Heart right ventricle (tissue), 16 donors: ENCODE measurements at regions not wholly inside any gene's neighbourhood (a gene's known extent, or its start where the extent isn't known, plus 50 kb on each side); places are given as distances from the start of the nearest gene placed in this dataset.

Source experiments
- ATAC-seq, 8 donors: fragments of 200-7000 bp; cut with Tn5 transposase; one replicate each; pipeline ENCODE4 v1.9.1; 2020; ENCODE audit warnings: mild to moderate bottlenecking in 8 of 8, moderate library complexity in 8 of 8, moderate number of reproducible peaks in 1 of 8
- DNase-seq, 2 donors: peaks; one replicate each; pipeline ENCODE4 v3.0.0-alpha.2; 2020
- H3K27ac ChIP-seq, 10 donors: fragments of 200-600 bp; sonication (generic) in 2 of 10; one replicate each; pipeline versions ENCODE4 v1.5.0 to v1.8.0; 2020 to 2022; ENCODE audit warnings: mild to moderate bottlenecking in 3 of 10
- H3K27me3 ChIP-seq, 7 donors: fragments of 200-600 bp; one replicate each; pipeline ENCODE4 v1.8.0; 2021 to 2022; ENCODE audit warnings: mild to moderate bottlenecking in 2 of 7
- H3K36me3 ChIP-seq, 9 donors: fragments of 200-600 bp; sonication (generic) in 1 of 9; one replicate each; pipeline versions ENCODE4 v1.5.0 to v1.8.0; 2020 to 2022; ENCODE audit warnings: mild to moderate bottlenecking in 2 of 9
- H3K4me1 ChIP-seq, 9 donors: fragments of 200-600 bp; sonication (generic) in 1 of 9; one replicate each; pipeline versions ENCODE4 v1.5.0 to v1.8.0; 2020 to 2022; ENCODE audit warnings: mild to moderate bottlenecking in 4 of 9
- H3K4me3 ChIP-seq, 10 donors: fragments of 200-600 bp; sonication (generic) in 2 of 10; one replicate each; pipeline versions ENCODE4 v1.5.0 to v1.8.0; 2020 to 2022; ENCODE audit warnings: mild to moderate bottlenecking in 7 of 10, moderate library complexity in 2 of 10
- H3K9me3 ChIP-seq, 11 donors: fragments of 200-600 bp in 10 of 11; sonication (generic) in 2 of 11; one replicate each; pipeline versions ENCODE4 v1.5.0 to v1.8.0; 2013 to 2022; ENCODE audit warnings: mild to moderate bottlenecking in 2 of 11, control low read depth in 1 of 11, moderate library complexity in 1 of 11
- CTCF ChIP-seq, 9 donors: fragments of 200-600 bp; sonication (generic) in 2 of 9; IDR thresholded peaks; one replicate each; pipeline versions ENCODE4 v1.5.0 to v1.8.0; 2021 to 2022; ENCODE audit warnings: antibody characterized with exemption in 9 of 9, mild to moderate bottlenecking in 5 of 9, moderate library complexity in 1 of 9
- WGBS, 2 donors: extraction: QIAGEN DNeasy Blood & Tissue Kit; methylation state at CpG; one replicate each; pipeline ENCODE4 v1.1.7; 2013; ENCODE audit warnings: inconsistent platforms in 1 of 2; 5-methylcytosine and 5-hydroxymethylcytosine counted together
- intact Hi-C, 10 donors: fragments of 100-400 bp; cut with DNase I; formaldehyde crosslinking; loops; one replicate each; pipeline versions ENCODE4 v1.11.1 to v1.14.2; 2022
- donor health status: Arrhythmogenic right ventricular cardiomyopathy.
- donor health status: ischemic (EF 13 %, LVEDD 7.1; RV severe dilation, severe dysfunction).
- donor health status: healthy with polysubstance abuse.
- donor health status: DM: no; HTN: yes; CAD: no.
- donor health status: DM: no; HTN: no; CAD: no.
- donor health status: ischemic (EF 25% LVEDD 6.9; RV normal size, moderate dysfunction).
- donor health status: ischemic (EF 25% LVEDD 5.7; RV mildly dilated, moderate dysfunction).
- donor health status: healthy.
- donor health status: DM: yes; HTN: yes; CAD: no.
- donor health status: Ischemic cardiomyopathy.
- donor health status: ischemic (EF 35%, LVEDD 5.7; RV mildly dilated, moderate dysfunction).
- donor health status: nonischemic (EF 11% LVEDD 7.7; RV severe dilation, severe dysfunction).
- donor health status: DM: yes; HTN: yes; CAD: no.
- donor health status: PGD.
- donor health status: ischemic (EF 29% LVEDD 5.4; RV normal size, mild dysfunction).
- donor health status: nonischemic (EF 23%, LVEDD 6.1; RV moderate dilation, normal function).

DNA sequence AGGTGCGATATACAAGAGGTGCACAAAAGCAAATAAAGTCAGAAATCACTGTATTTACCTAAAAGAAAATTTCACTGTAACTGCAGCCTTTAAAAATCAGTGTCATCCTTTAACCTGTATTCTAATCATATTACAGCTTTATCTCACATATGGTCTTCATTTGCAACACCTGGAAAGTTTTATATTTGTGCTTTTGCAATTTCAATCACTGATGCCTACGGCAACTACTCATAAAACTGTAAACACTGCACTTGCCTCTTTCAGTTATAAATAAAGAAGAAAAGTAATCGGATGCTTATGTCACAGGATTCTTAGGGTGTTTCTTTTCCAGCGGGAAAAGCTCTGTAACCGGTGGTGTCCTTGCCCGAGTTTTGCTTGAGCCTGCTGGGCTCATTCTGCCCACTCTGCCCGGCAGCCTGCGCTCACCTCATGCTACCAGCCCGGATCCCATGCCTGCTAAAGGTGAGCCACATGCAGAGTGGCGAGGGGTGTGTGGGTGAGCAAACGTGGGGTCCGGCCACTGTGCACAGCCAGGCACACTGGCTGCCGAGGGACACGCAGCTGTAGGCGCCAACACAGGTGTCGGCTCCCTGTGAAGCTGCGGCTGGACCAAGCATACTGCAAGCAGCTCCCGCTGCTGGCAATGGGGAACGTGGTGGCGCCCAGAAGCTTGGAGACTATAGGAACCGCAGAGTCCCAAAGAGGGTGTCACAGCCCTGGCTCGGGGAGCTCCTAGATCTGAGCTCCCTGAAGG lies 56.3 kb upstream of the ABCB5 start:
- Histone ChIP-seq H3K4me1 (no peaks in the 10 kb centered on the region), H3K27me3 (no peaks in the 10 kb centered on the region), H3K4me3 (no peak overlapping the region), H3K27ac (no peak overlapping the region), H3K9me3 (no peaks in the 10 kb centered on the region), H3K36me3 (no peaks in the 10 kb centered on the region)
- no peak for ATAC-seq
- intact Hi-C loops, result no loop called here
- WGBS, 2 donors, result 90 to 94% methylated on average over 22 of the region's 22 CpGs
- DNase-seq, result no peak
- TF ChIP-seq CTCF (IDR thresholded peaks at IDR 0.05), result no peak

- Histone ChIP-seq H3K27me3 (no peaks in the 10 kb centered on the region), H3K9me3 (no peaks in the 10 kb centered on the region), H3K4me1 (no peaks in the 10 kb centered on the region), H3K4me3 (no peak overlapping the region), H3K27ac (no peak overlapping the region), H3K36me3 (no peaks in the 10 kb centered on the region)
- 92 to 96% methylated on average over 5 of the region's 5 CpGs for WGBS, 2 donors
- DNase-seq, result no peak
- no peak for ATAC-seq
- TF ChIP-seq CTCF (IDR thresholded peaks at IDR 0.05), result no peak
- intact Hi-C loops, result no loop called here
Measured at GRCh38 chr7:20559883-20560282, 55.6 kb upstream of the ABCB5 start.

GRCh38 chr7:20560325-20561180 lies 54.9 kb upstream of the ABCB5 start:
- no peak for TF ChIP-seq CTCF (IDR thresholded peaks at IDR 0.05)
- WGBS, 2 donors, result 89 to 91% methylated on average over 13 to 16 of the region's 16 CpGs
- intact Hi-C loops, result no loop called here

GRCh38 chr7:20561466-20561865 lies 54.0 kb upstream of the ABCB5 start:
- WGBS, 2 donors, result 87 to 95% methylated on average over 4 of the region's 4 CpGs
- ATAC-seq (no peak), DNase-seq (no peak)
- Histone ChIP-seq H3K4me1 (no peaks in the 10 kb centered on the region), H3K4me3 (no peak overlapping the region), H3K27ac (no peak overlapping the region), H3K9me3 (no peaks in the 10 kb centered on the region), H3K27me3 (no peaks in the 10 kb centered on the region), H3K36me3 (no peaks in the 10 kb centered on the region)
- intact Hi-C loops, result no loop called here
- no peak for TF ChIP-seq CTCF (IDR thresholded peaks at IDR 0.05)

More at GRCh38 chr7:20560325-20561180, 54.9 kb upstream of the ABCB5 start:
- no peak for ATAC-seq
- no peaks in the 10 kb centered on the region for H3K4me1 ChIP-seq
- no peaks in the 10 kb centered on the region for H3K27me3 ChIP-seq
- H3K27ac ChIP-seq, result no peak overlapping the region
- no peak for DNase-seq
- H3K36me3 ChIP-seq, result no peaks in the 10 kb centered on the region
- H3K4me3 ChIP-seq, result no peak overlapping the region
- H3K9me3 ChIP-seq, result no peaks in the 10 kb centered on the region
